ENCODE measurements at regions not wholly inside any gene's neighbourhood (a gene's known extent, or its start where the extent isn't known, plus 50 kb on each side); places are given as distances from the start of the nearest gene placed in this dataset.
"Not testable (repeated sequence)": the region's sequence is repeated elsewhere in the genome, so short reads cannot be mapped to it uniquely, and the experiment has no call there.

DNA sequence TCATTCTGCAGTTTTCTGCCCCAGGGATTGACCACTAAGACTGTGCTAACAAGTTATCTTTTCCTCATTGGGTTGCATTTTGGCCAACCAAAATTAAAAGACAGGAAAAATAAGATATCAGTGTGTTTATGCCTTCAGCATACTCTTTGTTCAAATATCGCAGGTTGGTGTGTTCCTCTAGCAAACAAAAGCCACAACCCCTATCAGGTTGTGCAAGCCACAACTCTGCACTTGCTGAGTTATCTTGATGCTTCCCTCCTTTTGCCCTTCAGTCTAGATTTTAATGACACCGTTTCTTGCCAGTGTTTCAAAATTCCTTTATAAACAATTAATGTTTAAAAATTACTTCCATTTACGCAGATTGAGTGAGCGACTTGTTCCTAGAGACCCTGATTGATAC, 1164.2 kb downstream of the NSUN3 start:
- DNase-seq (no peak), ATAC-seq (ENCODE audit: poor library complexity) (no peak)
- intact Hi-C loops (cut with DNase I) = no loop called here

DNA sequence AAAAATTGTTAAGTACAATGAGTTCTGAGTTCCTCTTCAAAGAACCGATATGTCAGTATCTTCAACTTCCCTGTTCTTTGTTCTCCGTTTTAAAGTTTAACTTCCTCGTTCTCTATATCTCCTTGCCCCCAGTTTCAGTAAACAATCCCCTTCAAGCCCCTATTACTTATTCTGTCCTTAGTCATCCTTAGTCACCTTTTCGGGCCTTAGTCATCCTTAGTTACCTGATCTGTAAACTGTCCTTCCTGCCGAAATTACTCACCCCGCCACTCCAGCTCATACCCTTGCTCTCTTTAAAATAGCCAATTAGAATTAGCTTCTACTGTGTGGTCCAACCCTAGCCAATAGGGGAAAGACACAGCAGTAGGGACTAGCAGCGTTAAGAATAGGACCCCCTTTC, 1165.6 kb downstream of the NSUN3 start:
- intact Hi-C loops (cut with DNase I) = no loop called here
- DNase-seq = no peak
- no peak for ATAC-seq (ENCODE audit: poor library complexity)

DNA sequence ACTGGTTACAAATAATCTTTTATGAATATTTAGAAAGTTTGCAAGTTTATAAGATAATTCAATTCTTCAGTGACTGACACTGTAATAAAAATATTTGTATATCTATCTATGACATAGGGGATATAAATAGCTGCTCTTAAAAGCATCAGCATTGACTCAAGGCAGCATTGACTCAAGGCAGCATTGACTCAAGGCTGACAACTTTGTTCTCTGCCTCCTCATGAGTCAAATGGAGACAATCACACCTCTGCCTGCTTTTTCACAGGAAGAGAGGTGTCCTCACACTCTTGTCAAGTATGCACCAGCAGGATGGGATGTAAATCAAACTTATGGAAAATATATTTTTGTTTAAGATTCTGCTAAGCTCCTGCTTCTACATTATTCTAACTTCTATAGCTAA, 1173.1 kb downstream of the NSUN3 start:
- intact Hi-C loops (cut with DNase I) = no loop called here
- DNase-seq (no peak), ATAC-seq (ENCODE audit: poor library complexity) (no peak)

DNA sequence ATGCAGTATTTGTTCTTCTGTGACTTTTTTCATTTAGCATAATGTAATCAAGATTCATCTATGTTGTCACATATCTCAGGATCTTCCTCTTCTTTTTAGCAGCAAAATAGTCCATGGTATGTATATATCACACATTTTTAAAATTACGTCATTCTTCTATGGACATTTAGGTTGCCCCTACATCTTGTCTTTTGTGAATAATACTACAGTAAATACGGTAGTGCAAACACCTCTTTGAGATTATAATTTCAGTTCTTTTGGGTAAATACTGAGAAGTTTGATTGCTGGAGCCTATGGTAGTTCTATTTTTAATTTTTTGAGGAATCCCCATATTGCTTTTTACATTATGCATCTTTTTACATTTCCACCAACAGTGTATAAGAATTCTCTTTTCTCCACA, 1174.9 kb downstream of the NSUN3 start:
- DNase-seq (no peak), ATAC-seq (ENCODE audit: poor library complexity) (no peak)
- intact Hi-C loops (cut with DNase I) = no loop called here

DNA sequence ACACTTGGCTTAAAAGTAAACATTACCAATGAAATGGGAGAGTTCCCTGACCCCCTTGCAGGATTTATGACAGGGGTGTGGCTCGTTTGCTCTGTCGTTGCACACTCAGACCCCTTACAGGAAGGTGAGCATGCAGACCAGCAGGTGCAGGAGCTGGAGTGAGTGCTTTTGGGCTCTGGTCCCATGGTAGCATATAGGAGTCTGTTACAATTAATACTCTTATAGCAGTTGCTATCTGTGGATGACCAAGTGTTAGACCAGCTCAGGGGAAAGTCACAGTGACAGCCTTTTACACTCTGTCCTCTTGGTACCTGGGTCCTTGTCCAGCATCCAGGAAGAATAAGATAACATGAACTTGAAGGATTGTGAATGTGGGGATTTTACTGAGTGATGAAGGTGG, 1177.5 kb downstream of the NSUN3 start:
- ATAC-seq (ENCODE audit: poor library complexity) (no peak), DNase-seq (no peak)
- intact Hi-C loops (cut with DNase I) = no loop called here

DNA sequence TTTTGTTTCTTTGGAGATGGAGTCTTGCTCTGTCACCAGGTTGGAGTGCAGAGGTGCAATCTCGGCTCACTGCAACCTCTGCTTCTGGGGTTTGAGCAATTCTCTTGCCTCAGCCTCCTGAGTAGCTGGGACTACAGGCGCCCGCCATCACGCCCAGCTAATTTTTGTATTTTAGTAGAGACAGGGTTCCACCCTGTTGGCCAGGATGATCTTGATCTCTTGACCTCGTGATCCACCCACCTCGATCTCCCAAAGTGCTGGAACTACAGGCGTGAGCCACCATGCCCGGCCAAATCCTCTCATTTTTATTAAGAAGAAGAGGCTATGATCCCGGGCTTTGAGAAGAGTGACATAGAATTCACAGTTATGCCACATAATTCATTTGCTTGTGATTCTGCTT, 1178.4 kb downstream of the NSUN3 start:
- intact Hi-C loops (cut with DNase I) = not testable (repeated sequence)

DNA sequence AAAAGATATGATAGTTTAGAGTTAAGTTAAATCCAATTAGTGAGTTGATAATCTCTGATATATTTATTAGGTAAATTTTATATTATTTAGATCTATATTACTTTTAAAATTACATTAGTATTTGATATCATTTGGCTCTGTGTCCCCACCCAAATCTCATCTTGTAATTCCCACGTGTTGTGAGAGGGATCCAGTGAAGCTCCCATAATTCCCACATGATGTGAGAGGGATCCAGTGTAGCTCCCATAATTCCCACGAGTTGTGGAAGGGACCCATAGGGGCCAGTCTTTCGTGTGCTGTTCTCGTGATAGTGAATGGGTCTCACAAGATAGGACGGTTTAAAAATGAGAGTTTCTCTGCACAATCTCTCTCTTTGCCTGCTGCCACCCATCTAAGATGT, 1183.6 kb downstream of the NSUN3 start:
- DNase-seq (no peak), ATAC-seq (ENCODE audit: poor library complexity) (no peak)
- intact Hi-C loops (cut with DNase I) = no loop called here

More for the DNA sequence above, 1178.4 kb downstream of the NSUN3 start:
- not testable (repeated sequence) for DNase-seq; ATAC-seq (ENCODE audit: poor library complexity)

DNA sequence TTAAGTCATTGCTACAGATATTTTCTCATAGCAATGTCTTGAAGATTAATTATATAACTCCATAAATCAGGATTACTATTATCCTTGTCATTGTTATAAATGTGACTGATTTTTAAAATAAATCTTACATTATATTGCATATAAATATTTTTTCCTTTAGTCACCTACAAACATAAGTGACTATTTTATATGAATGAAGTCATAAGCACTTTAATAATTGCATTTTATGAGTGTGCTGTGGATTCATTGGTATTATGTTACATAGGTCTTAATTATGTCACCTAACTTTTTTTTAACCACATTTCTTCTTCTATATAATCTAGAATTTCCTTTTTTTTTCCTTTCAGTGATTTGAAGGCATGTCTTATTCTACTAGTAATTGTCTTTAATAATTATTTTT, 1191.2 kb downstream of the NSUN3 start:
- DNase-seq (no peak), ATAC-seq (ENCODE audit: poor library complexity) (no peak)
- intact Hi-C loops (cut with DNase I) = no loop called here

DNA sequence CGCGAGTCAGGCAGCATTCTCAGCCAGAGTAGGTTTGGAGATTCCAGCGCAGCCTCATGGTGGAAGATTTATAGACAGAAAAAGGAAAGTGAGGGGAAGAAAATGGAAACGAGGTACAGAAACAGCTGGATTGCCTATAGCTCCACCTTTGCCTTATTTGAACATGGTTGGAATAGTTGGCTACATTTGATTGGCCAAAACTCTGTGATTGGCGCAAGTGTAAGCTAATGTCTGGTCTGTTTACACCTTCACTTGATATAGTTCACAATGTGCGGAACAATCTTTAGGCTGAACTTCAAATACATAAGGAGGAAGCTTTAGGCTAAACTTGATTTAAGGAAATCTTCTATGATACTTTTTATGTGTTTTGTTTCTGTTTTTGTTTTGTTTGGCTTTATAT, 1191.9 kb downstream of the NSUN3 start:
- intact Hi-C loops (cut with DNase I) = no loop called here

DNA sequence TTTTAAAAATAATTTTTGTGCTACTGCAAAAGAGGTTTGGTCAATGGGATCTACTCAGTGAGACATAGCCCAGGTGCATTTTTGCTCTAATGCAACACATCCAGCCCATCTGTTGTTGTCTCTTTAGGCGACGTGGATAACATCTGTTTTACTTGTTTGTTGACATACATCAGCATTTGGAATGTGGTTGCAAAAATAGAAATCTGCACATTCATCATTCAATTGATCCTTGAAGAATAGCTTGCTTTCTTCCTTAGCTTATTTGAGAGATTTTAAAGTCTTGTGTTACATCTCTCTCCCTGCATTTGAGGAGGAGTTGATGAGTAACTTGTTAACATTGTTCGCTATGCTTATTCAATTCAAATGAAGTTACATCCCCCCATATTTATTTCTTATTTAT, 1202.3 kb downstream of the NSUN3 start:
- no peak for DNase-seq

More for the DNA sequence above, 1191.9 kb downstream of the NSUN3 start:
- DNase-seq (no peak), ATAC-seq (ENCODE audit: poor library complexity) (no peak)

DNA sequence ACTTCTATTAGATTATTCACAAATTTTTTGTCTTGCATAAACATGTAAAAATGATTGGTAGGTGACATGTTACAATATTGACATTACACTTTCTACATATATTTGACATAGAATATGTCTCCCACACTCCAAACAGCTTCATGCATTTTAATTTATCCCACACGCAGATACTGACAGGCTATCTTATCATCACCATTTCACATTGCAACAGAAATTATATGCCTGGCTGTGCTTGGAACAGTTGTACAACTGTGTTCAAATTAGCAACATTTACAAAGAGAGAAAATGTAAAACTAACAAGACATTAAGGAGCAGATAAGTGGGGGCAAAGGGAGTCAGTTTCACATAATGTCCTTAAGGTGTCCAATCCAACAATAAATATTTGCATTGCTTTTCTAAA, 1208.5 kb downstream of the NSUN3 start:
- ATAC-seq (ENCODE audit: poor library complexity) = no peak
- DNase-seq = no peak
- intact Hi-C loops (cut with DNase I) = no loop called here

More for the DNA sequence above, 1202.3 kb downstream of the NSUN3 start:
- ATAC-seq (ENCODE audit: poor library complexity) = no peak
- intact Hi-C loops (cut with DNase I) = no loop called here

DNA sequence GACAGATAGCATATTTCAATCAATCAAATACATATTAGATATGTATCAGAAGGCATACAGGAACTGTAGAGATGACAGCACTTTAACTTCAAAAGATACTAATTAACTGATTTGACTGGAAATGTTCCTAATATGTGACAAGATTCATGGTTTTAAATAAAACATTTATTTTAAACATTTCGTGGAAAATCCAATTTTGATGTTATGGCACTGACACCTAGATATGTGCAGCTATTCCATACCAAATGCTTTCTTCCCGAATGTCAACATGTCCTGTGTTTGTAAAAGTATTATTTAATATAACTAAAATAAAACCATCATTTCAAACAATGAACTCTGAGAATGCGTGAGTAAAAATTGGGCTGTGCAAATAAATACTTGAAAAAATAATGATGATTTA, 1209.3 kb downstream of the NSUN3 start:
- DNase-seq (no peak), ATAC-seq (ENCODE audit: poor library complexity) (no peak)
- intact Hi-C loops (cut with DNase I) = no loop called here

DNA sequence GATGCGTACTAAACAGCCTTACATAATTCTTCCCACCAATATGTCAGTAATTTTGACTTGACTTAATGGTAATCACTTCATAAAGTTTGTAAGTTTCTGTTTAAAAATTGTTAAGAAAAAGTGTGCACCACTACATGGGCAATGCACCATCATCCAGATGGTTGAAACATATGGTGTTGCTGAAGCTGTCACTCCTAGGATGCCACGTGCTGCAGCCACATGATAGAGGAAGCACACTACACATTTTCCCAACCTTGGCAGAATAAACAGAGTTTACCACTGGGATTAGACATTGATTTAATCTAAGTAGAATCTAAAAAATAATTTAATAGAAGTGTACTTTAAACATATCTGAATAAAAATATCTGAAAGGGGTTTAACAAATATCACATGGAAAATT, 1209.9 kb downstream of the NSUN3 start:
- DNase-seq = no peak
- intact Hi-C loops (cut with DNase I) = no loop called here
- no peak for ATAC-seq (ENCODE audit: poor library complexity)

DNA sequence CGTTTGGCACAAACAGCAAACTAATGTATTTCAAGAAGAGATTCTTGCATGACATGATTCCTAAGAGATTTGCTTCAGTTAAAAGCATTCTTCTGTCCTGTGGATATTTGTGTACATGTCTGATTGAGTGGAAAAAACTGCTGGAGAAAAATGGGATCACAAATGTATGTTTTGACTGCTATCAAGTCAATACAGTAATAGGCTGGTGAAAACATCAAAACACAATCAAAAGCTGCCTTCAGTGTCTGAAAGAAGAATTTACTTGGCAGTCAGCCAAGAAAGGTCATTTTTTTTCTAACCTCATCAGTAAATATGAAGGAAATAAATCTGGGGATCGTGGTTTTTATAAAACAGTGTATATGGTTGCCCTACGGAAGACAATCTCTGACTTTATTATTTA, 1214.8 kb downstream of the NSUN3 start:
- DNase-seq = no peak
- ATAC-seq (ENCODE audit: poor library complexity) = no peak
- intact Hi-C loops (cut with DNase I) = no loop called here

DNA sequence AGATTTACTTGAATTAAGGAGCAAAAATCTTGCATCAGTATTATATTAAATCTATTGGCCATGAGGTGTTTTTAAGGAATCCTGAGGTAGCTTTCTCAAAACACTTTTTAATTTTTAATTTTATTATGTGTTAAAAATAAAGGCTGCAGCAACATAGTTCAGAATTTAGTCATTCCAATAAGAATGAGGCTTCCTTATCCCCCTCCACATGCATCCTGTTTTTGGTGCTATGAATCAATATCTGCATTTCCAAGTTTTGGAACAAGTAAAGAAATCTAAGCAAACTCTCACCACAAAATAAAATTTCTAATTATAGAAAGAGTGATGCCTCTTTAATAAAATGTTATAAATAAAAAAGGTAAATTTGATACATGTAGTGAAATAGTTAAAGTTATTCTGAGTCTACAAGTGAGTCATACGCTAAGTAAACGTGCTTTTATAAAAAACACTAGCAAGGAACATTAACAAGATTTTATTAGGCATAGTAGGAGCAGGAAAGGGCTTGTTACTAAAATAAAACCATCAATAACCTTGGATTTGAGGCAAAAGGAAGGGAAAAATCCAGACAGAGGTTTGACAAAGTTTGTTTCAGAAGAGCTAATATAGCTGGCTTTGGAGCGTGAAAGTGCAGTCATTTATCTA, 1218.0 kb downstream of the NSUN3 start:
- ATAC-seq (ENCODE audit: poor library complexity) = no peak
- DNase-seq = no peak
- intact Hi-C loops (cut with DNase I) = no loop called here

DNA sequence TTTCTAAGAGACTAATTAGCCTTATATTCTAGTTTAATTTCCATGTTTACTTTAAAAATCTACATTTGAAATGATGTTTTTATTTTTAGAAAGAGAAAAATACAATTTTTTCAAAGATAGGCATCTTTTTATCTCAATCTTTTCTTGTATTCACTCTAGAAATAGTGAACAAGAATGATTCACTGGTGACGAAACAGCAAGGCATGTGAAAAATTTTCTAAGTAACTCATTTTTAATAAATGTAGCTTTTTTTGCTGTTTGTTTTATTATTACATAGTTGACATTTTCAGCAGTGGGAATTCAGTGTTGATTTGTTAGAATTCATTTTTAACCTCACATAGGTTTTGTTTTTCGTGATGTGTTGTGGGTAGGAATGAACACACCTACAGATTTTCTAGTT, 1226.4 kb downstream of the NSUN3 start:
- no peak for DNase-seq
- intact Hi-C loops (cut with DNase I) = no loop called here
- ATAC-seq (ENCODE audit: poor library complexity) = no peak

DNA sequence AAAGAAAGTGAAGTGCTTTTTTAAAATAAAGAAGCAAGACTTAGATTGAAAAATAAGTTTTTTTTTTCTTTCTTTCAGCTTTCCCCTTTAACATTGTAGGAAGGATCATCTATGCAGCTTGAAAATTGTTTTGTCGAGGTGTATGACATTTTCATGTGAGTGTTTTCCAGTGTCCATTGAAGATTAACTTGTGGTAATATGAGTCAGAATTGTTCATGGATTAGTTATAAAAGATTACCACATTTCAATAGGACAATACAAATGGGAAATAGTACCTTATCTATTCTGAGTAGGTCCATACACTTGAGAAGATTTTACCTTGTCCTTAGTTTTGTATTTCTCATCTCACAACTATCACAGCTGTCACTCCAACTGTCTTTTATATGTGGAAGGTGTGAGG, 1234.7 kb downstream of the NSUN3 start:
- DNase-seq = no peak
- ATAC-seq (ENCODE audit: poor library complexity) = no peak
- intact Hi-C loops (cut with DNase I) = no loop called here

DNA sequence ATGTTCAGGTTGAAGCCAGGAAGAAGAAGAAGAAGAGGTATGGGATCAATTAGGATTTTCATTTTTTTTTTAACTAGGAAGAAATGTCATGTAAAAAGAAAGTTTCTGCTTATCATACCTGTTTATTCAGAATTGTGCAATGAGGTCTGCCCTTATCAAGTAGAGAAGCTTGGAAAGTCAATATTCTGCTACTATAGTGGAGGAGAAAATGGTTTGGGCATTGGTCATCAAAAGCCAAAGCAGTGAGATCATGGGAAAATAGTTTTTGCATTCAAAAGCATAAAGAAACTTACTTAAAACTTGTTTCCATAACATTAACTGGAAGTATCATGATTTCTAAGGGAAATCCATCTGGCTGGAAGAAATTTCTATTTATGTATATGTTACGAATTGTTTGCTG, 1239.2 kb downstream of the NSUN3 start:
- DNase-seq (no peak), ATAC-seq (ENCODE audit: poor library complexity) (no peak)
- intact Hi-C loops (cut with DNase I) = no loop called here

DNA sequence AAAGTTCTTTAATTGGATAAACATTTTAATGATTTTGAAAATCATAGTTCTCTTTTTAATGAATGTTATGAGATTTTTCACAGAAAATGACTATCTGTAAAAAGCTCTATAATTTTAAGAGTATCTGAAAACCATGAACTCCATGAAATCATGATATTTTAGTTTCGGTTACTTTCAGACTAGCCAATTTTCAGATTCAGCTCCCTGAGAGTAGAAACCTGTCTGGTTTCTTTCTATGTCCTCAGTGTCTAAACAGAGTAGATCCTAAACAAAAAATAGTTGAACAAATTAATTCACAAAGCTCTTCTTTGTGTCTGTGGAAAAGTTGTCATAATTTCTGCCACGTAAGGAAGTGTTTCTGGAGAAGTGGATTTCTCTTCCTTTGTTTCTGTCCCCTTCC, 1247.7 kb downstream of the NSUN3 start:
- DNase-seq = no peak
- intact Hi-C loops (cut with DNase I) = no loop called here
- ATAC-seq (ENCODE audit: poor library complexity) = no peak

DNA sequence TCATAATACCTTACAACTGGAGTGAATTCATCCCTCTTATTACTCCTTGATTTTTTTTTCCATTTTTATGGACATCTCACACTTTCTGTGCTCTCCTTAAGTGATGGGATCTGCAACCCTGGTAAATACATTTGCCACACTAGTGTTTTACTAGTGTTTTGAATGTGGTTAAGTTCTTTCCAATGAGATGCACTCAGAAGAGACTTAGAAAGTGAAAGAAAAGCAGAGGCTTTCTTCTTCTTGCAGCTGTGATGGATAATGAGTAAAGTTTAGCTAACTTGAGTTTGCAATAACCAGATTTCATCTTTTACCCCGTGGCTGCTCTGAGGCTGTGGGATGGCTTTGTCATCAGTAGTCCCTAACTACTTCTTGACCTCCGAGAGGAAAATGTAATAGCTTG, 1248.4 kb downstream of the NSUN3 start:
- no peak for DNase-seq
- ATAC-seq (ENCODE audit: poor library complexity) = no peak
- intact Hi-C loops (cut with DNase I) = no loop called here

DNA sequence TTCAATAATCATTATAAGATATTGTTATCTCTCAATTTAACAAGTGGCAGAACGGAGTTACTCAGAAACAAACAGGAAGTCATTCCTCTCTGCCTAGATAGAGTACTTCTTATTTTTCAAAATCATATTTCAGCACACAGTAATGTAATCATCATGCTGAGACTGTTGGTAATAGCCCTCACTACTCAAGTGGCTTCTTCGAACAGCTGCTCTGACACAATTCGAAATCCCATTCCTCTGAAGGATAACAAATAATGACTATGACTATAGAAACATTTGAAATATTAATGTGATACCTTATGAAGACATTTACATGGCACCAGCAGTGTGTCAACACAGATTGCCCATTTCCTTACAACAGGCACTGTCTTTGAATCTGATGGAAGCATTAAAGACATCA, 1249.8 kb downstream of the NSUN3 start:
- no peak for DNase-seq
- no peak for ATAC-seq (ENCODE audit: poor library complexity)
- intact Hi-C loops (cut with DNase I) = no loop called here
